Stimulated activated CD4-positive, alpha-beta T cell treated with anti-CD3 and anti-CD28 coated beads, Interleukin-1b, Interleukin-23, amount 100 ng/mL, for 24 hours (primary cell): ENCODE measurements at regions not wholly inside any gene's neighbourhood (a gene's known extent, or its start where the extent isn't known, plus 50 kb on each side); places are given as distances from the start of the nearest gene placed in this dataset.

Experiments
- DNase-seq, 4 experiments: peaks; one replicate each; pipeline ENCODE4 v3.0.0-alpha.2; 2020; ENCODE audit warnings: low read depth in 4 of 4, low spot score in 1 of 4

- DNase-seq: no peak
Observed at GRCh38 chr2:235140801-235141081, 188.9 kb downstream of the SH3BP4 start.

- no peak for DNase-seq
Observed at GRCh38 chr2:235141411-235142128, 189.8 kb downstream of the SH3BP4 start.

DNA sequence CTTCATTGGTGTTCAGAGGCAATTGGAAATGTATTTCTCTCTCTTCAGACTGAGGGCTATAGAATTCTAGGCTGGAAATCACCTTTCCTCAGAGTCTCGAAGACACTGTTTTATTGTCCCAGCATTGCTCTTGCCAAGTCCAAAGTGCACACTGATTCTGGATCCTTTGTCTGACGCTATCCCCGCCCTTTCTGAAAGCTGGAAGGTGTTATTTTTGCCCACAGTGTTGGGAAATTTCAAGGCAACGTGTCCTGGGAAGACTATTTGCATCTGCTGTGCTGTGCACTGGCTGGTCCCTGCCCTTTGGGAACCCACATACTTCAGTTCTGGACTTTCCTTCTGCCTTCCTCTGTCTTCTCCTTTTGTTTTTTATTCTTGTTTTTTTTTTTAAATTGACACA is 190.8 kb downstream of the SH3BP4 start:
- DNase-seq: no peak

DNA sequence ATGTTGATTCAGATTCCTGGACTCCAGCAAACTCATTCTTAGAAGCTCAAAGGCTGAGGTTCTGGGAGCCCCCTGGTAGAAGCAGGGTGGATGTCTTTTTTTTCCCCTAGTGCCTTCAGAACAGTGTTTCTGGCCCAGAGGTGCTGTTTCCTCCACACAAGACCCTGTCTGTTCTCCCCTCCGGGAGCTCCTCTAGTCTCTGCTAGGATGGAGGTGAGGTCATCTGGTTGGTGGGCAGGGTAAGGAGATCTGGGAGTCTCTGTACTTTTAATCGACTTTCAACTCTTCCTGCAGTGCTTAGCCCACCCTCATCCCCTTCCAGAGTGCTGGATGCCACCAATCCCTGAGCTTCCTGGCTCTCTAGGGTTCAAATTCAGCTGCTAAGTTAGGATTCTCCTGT is 192.0 kb downstream of the SH3BP4 start:
- no peak for DNase-seq

DNA sequence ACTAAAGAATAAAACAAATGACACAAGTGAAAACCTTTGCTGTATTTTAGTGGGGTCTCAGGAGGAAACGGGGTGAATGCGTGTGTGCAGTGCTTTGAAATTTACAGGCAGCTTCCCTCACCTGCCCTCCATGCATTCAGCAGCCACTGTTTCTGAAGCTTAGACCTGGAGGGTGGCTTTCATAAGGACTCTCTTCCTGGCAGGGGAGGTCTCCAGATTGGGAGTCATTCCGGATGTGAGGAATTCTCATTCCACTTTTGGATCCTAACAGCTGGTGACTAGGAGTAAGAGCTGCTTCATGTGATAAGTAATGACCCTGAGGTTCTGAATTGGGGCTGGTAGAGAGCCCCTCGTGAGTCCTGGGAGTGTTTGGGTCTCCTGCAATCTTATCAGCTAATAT is 192.5 kb downstream of the SH3BP4 start:
- DNase-seq: no peak

GRCh38 chr2:235146206-235146605 is 194.4 kb downstream of the SH3BP4 start:
- DNase-seq: no peak

DNA sequence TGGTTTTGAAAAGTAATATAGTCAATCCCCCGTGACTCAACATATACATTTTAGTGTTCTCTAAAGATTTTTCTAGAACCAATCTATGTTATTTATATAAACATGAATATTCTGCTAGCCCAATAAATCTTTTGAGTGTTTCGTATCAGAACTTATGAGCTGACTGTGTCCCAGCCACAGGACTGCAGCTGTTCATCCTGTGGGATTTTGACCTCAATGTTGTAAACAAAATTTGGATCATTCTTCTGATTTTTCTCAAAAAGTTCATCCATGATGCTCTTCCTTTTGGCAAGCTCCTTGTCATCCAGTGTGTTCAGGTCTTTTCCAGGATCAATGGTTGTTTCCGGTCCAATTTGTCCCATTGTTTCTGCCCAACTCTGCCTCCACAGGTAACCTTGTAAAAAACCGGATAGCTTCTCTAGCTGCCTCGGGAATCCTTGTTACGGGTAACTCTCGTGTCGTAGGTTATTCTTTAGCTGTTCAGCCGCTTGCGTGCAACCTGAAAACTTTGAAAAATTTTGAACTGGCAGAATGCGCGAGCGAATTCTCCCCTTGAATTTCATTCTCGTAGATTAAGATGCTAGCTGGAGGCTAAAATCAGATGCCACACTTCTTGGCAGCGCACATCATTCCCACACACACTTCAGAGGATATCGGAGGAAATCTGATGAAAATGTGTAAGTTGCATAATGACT is 195.2 kb downstream of the SH3BP4 start:
- no peak for DNase-seq

GRCh38 chr2:235148201-235149170 is 196.7 kb downstream of the SH3BP4 start:
- no peak for DNase-seq

DNA sequence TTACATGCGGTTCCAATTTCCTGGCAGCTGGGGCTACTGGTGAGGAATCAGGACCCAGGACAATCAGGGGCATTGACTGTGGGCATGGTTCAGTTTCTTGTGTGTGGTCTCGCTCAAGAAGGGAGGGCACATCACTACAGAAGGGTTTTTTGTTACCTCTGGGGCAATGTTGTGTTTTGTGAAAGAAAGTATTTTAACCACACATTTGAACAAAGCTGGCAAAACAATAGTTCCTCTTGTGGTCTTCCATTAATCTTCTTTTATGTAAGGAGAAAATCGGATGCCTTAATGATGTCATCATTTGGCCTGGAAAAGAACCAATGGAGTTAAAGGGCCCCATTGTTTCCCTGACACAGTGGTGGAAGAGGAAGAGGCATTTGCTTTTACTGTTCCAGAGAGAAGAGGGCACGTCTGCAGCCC is 197.4 kb downstream of the SH3BP4 start:
- no peak for DNase-seq

GRCh38 chr2:235149736-235150135 is 197.9 kb downstream of the SH3BP4 start:
- no peak for DNase-seq

DNA sequence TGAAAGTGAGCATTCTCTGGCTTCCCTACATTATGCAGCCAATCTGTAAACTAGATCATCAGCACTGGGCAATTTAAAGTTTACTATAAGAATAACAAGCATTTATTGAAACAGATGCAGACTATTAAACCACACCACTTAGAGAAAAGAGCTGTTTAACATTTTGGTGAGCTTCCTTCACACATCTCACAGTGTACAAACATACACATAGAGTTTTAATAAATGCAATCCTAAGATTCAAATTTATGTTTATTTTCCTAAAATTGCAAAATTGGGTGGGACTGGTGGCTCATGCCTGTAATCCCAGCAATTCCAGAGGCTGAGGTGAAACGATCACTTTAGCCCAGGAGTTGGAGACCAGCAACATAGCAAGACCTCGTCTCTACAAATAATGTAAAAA is 199.3 kb downstream of the SH3BP4 start:
- DNase-seq: no peak

DNA sequence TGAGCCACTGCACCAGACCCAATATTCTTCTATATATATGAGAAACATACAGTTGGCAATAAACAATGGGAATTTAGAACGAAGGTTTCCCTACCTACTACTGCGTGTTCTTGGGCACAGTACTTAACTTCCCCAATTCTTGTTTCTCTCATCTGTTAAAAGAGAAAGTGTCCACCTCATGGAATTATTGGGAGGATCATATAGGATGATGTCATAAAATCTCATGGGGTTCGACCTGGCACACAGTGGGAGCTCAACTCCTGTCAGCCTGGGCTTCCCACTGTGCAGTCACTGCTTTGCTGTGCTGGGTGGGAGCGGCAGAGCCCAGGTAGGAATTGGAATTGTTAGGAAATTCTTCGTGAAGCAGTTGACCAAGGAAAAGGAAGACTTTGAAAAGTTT is 203.3 kb downstream of the SH3BP4 start:
- no peak for DNase-seq

DNA sequence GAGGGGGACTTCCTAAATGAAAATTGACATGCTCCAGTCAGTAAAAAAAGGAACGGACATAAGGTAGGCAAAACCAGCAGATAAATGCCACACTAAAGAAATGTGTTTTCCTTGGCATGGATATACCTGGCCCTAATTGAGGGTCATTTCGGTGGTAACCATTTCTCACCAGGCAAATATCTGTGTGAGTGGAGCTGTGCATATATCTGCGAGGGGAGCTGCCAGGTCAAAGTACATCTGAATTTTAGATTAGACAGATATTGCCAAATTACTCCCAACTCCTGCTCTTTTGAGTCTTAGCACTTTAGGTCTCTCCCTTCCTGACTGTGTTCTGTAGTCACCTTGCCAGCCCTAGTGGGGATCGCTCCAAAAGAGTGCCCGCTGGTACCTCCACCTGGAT is 204.2 kb downstream of the SH3BP4 start:
- DNase-seq: no peak

DNA sequence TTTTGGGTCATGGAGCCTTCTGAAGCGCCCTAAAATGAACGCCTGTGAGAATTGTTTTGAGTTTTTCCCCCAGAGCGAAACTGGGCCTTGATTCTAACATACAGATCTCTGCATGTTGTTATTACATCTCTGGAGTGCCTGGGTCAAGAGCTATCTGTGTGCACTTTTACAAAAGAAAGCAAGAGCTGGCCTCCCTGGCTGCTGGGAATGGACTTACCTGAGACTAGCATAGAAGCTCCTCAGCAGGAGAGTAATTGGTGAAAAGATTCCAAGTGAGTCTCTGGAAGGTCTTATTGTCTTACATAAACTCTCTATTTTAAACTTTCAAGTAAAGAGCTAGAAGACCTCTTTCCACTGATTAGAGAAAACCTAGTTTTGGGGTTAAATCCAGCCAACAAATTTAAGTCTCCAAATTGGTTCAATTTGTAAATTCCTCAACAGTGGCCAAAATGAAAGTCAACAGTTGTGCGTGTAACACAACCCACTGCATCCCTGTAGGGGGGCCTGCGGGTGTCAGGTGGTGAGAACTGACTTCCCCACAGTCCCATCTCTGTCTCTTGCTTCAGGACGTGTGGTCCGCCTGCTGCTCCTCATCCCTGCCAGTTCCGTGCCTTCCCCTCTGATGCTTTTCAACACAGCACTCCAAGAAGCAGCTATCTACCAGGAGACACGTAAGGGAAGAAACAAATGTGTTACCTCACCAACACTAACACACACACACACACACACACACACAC is 206.1 kb downstream of the SH3BP4 start:
- no peak for DNase-seq

GRCh38 chr2:235160281-235160810 is 208.5 kb downstream of the SH3BP4 start:
- DNase-seq: no peak

GRCh38 chr2:235161565-235161964 is 209.7 kb downstream of the SH3BP4 start:
- no peak for DNase-seq

GRCh38 chr2:235162082-235162836 is 210.4 kb downstream of the SH3BP4 start:
- DNase-seq: no peak

DNA sequence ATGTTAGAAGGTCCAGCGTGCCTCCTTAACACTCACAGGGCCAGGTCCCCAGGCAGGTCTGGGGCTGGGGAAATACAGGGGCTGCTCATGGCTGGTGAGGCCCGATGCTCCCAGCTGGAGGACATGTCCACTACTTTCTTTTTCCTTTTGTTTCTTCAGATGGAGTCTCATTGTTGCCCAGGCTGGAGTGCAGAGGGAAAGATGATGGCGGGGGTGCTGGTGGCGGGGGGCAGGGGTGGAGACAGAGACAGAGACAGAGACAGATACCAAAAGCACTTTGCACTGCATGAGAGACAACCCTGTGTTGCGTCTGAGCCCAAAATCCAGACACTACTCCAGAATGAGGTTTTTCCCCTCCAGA is 211.0 kb downstream of the SH3BP4 start:
- DNase-seq: no peak

- DNase-seq: no peak
Observed at GRCh38 chr2:235165136-235165535, 213.3 kb downstream of the SH3BP4 start.

DNA sequence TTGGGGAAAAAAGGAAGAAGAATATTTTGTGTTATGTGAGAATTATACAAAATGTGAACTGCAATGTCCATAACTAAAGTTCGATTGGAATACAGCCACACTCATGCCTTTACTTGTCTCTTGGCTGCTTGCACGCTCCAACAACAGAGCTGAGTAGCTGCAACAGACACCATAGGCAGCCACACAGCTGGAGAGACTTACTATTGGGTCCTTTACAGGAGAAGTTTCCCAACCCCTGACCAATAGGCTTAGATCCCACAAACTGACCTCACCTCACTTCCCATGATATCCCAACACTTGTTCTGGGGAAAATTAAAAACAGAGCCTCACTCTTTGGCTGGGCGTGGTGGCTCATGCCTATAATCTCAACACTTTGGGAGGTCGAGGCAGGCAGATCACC is 213.8 kb downstream of the SH3BP4 start:
- no peak for DNase-seq
